T-helper 2 cell treated with Interferon-gamma antibody and Interleukin-4, amounts not matched to agents 100 ng/mL and 5 ng/mL, for 36 hours (primary cell): ENCODE measurements at regions not wholly inside any gene's neighbourhood (a gene's known extent, or its start where the extent isn't known, plus 50 kb on each side); places are given as distances from the start of the nearest gene placed in this dataset.
"Not testable (repeated sequence)": the region's sequence is repeated elsewhere in the genome, so short reads cannot be mapped to it uniquely, and the experiment has no call there.

Source experiments
- intact Hi-C: fragments of 100-400 bp; cut with micrococcal nuclease; formaldehyde crosslinking; loops from one replicate; pipeline ENCODE4 v1.15.1; 2023

DNA sequence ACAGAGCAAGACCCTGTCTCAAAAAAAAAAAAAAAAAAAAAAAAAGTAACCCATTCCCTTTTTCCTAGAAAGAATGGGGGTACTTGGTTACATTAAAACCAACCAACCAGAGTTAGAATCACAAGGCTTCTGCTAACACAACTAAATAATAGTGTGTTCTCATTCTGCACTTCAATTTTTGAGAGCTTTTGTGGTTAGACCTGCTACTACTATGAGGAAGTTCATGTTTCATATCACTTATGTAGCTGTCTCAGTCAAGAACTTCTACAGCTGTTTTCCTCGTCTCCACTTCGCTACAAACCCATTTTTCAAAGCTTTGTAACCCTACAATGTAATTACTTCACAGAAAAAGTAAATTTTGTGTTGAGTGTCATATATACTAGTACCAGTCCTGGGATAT is 58.3 kb downstream of the PDHA2 start:
- intact Hi-C loops = no loop called here

DNA sequence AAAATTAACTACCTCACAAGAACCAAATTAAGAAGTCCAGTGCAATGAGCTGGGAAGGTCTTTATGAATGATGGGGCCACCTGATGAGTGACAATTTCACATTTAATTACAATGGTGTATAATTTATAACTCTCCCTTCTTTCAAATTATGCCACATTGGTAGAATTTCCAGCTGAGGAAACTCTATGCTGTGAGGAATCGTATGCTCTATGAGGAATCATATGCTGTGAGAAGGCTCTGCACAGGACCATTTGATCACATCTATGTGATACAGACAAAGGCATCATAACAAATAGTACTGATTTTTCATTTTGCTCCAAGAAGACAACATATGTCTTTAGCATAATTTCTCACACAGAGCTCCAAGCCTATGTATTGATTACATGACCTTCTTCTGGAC is 69.3 kb downstream of the PDHA2 start:
- intact Hi-C loops = no loop called here

DNA sequence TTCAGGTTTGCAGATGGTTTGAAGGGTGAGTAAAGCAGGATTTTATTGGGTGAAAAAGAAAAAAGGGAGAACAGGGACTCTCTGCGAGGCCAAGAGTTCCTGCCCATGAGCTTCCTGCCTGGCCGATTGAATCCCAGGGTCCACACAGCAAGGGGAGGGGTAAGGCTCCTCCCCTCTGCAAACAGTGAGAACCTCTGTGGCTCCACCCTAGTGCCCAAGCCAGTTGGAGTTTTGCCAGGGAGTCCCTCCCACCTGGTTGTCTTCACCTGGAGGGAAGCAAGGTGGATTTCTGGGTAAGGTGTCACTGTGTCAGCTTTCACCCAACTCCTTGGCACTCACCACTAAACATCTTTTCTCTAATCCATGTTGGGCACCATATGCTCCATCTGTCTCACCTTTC is 70.9 kb downstream of the PDHA2 start:
- intact Hi-C loops = no loop called here

DNA sequence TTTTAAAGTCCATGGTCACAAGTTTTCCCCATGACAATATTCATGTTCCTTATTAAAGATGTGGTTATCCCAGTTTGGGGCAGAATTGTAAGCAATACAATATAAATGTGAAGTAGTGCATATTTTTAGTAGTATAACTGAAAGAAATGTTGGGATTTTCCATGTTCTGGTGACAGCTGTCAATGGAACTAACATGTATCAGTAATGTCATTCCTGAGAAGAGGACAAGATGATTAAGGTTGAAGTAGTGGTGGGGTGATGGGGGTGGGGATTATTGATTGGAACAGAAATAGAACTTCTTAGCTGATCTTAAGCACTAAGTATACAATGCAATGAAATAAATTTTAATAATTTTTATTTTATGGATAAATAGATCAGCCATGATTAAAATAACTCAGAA is 81.6 kb downstream of the PDHA2 start:
- intact Hi-C loops = no loop called here

DNA sequence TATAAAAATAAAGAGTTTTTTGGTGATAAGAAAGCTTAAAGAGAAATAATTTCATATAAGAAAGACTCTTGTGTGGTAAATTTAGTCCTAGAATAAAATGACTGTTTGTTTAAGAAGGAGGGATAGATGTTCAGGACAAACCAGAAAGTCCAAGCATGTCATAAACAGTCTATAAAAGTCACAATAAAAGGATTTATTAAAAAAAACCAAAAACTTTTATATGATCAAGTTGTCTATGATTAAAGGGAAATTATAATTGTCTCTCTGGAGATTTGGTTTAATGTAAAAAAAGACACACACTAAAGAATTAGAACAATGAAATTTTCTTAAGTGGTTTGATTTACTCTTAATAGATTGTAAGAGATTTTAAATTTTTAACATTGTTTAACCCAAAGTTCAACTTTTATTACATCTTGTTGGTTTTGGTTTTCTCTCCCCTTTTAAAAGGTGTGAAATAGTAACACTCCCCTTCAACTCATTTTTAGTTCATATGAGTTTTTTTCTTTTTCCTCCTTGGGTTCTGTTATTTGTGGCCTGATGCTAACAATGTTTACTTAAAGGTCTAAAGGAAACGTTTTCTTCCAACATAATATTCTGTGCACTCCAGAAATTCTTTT is 89.7 kb downstream of the PDHA2 start:
- intact Hi-C loops = no loop called here

DNA sequence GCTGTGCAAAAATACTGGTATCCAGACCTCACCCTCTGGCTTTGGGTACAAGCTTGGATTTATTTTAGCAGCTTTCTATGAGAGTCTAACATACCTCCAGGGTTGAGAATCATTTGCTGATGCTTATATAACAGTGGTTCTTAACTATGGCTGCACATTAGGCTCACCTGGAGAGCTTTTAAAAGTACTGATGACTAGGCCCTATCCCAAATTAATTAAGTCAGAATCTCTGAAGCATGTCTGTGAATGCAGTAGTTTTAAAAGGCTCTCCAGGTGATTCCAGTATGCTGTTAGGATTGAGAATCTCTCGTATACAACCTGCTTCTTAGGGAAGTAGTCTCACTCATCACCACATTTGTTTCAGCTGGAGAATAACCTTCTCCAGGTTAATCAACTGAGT is 99.2 kb downstream of the PDHA2 start:
- intact Hi-C loops = no loop called here

DNA sequence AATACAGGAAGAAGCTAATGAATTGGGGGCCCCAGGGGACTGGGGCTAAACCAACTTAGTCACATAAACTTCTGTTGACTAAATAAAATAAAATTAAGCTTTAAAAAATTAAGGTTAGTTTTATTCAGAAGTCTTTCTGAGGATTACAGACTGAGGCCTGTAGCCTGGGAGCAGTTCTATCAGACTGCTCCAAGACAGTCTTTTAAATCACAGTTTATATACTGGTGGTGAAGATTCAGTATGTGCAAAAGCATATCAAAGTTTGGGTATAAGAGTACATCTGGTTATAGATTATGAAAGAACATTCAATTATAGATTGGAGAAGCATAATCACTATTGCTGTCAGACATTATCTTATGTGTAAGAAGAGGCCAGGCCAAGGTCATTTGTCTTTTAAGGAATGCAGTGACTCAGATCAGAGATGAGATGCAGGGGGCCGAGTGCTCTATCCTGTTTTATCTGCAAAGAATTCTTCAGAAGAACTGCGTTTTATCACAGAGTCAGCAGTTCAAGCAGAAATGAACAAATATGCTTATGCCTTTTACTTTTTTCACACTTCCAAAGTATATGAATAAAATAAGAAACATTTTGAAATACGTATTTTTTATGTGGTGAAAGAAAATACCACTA is 109.4 kb downstream of the PDHA2 start:
- intact Hi-C loops = no loop called here

DNA sequence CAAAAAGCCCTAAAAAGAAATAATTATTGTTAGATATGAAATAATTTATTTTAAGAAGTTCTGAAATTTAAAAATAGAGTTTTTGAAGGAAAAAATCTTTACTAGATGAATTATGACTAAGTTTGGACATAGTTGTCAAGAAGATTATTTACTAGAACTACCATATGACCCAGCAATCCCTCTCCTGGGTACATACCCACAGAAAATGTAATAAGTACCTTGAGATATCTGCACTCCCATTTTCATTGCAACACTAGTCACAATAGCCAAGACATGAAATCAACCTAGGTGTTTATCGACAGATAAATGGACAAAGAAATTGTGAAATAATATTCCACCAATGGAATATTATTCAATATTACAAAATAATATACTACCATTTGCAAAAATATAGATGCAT is 109.9 kb downstream of the PDHA2 start:
- intact Hi-C loops = no loop called here

DNA sequence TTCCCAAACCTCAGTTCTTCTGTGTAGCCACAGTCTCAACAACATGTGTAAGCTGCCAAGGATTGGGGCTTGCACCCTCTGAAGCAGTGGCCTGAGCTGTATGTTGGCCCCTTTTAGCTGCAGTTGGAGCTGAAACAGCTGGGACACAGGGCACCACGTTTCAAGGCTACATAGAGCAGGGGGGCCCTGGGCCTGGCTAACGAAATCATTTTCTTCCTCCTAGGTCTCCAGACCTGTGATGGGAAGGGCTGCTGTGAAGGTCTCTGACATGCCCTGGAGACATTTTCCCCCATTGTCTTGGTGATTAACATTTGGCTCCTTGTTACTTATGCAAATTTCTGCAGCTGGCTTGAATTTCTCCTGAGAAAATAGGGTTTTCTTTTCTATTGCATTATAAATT is 112.6 kb downstream of the PDHA2 start:
- intact Hi-C loops = not testable (repeated sequence)

DNA sequence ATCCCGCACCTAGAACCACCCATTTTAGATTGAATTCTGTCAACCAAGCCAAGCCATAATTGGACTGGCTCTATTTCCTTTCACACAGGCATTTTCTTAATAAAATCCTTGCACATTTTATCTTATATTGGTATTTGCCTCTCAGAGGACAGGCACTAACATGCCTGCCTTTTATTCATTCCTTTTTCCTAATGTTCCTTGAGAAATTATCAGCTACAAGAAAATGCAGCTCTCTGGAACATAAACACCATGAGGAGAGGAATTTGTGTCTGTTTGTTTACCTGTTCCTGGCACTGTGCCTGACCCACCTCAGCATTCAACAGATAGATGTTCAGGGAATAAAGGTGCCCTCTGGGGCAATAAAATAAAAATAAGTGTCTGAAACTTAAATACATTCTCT is 116.2 kb downstream of the PDHA2 start:
- intact Hi-C loops = no loop called here

DNA sequence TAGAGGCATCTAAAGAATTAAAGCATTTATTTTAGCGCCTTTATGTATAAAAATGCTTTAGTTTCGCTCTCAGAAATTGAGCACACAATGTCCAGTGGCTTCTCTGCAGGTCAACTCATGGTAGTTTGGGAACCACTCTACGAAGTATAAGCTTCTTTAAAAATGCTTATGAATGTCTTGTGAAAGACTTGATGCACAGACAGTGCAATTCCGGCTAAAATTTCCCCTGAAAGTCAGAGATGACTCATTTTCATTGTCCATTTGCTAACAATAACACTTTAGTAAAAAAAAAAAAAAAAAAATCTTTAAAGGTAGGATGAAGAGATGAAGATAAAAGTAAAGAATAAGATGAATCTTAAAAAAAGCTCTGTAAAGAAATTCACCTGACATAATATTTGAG is 117.2 kb downstream of the PDHA2 start:
- intact Hi-C loops = no loop called here

DNA sequence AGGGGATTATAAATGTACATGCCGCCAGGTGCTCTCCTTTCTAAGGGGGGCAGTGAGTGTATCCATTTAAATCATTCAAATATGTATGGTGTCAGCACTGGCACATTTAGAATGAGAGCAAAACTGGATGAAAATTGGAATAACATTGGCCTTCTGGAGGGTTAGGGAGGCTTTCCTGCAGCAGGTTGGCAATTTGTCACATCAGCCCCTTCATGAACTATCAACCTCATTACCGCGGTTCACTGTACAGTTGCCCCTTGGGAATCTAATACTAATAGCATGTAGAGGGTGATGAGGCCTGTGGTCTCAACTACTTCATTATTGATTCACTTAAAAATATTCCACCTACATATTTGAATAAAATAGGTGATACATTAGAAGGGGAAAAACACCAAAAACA is 117.9 kb downstream of the PDHA2 start:
- intact Hi-C loops = no loop called here

DNA sequence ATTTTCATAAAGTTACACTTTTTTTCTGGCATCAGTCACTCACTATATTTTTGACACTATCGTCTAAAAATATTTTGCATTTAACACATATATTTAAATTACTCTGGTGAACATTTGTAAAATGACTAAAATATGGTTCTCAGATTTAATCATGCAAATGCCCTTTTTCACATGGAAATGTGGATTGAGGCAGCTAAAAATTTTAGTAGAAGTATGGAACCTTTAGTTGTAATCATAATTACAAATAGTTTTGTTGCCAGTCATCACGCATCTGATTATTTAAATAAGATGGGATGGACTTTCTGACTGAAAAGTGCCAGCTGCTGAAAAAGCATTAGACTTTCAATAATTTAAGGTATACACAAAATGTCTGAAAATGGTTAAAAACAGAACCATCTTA is 119.3 kb downstream of the PDHA2 start:
- intact Hi-C loops = no loop called here

DNA sequence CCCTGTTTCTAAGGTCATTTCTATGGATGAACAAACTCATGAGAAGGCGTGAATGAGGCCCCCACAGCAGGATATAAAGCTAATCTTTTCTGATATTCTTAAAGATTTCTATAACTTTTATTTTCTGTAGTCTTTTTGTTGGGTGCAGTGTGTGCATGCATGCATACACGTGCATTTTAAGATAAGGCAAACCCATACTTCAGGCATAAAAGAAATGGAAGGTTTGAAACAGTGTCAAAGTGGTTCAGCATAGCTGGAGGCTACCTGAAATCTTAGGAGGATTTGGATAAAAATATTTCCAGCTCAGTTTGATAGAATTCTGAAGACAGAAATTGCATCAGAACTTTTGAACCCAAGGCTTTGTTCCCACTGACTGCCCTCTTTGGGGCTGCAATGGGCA is 119.7 kb downstream of the PDHA2 start:
- intact Hi-C loops = no loop called here

DNA sequence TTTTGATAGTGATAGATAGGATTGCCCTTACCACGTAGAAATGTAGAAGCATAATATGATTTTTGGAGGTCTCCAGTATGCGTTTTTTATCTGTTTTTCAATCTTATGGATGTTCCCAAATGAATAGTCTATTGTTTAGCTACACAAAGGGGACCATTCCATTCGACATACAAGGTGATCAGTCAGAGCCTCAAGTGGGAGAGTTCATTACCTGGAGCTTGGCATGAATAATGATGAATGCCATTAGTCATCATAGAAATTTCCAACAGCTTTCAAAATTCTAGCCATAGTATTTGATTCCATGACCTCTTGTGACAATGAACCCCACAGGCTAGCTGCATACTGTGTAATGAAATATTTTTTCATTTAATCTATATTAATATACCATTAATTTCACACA is 123.6 kb downstream of the PDHA2 start:
- intact Hi-C loops = no loop called here

DNA sequence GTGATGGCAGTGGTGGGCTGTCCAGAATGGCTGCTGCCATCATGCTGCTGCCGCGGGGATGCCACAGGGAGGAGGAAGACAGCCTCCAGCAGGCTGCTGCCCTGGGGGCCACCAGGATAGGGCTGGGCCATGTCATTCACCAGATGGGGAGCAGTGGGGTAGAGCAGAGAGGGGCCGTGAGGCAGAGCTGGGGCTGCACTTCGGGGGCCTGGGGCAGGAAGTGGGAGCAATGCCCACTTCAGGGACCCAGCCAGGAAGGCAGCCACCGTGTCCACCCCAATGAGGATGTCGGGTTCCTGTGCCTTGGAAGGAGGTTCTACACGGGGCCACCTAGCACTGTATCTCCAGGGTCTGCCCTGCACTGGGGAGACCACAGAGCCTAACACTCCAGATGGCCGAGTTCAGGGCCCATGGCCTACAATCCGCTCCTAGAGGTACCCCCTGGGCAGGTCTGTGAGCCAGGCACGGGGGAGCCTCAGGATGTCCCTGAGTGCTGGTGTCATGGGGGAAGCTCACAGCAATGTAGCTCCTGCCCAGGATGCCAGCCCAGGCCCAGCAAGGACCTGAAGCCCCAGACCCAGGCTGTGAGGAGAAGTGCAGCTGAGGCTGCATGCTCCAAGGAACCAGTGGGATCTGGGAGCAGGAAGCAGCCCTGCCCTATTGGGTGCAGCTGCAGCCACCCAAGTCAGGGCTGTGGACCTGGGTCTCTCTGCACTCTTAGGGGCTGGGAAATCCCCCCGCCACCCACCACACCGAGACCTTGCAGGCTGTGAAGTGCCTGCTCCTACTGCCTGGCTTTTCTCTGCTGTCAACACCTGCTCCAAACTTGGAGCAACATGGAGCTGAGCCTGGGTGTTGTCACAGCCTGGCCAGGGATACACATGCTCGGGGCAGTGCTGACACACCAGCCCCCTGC is 140.3 kb downstream of the PDHA2 start:
- intact Hi-C loops = no loop called here

DNA sequence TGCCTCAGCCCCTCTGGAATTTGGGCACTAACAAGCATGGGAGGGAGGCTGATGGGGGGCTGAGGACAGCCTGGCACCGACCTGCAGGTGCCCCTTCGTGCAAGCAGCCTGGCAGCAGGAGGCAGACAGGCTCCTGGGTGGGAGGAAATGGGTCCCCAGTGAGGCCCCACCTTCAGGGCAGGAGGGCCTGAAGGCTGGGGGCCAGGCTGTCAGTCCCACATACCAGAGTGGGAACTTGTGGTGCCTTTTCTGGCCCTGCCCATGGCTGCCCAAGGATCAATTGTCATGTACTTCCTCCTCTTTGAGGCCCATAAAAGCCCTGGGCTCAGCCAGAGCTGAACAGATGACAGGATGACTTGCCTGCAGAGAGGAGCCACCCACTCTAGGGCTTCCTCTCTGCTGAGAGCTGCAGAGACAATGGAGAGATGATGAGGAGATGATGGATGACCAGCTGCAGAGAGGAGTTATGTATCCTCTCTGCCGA is 141.0 kb downstream of the PDHA2 start:
- intact Hi-C loops = no loop called here

DNA sequence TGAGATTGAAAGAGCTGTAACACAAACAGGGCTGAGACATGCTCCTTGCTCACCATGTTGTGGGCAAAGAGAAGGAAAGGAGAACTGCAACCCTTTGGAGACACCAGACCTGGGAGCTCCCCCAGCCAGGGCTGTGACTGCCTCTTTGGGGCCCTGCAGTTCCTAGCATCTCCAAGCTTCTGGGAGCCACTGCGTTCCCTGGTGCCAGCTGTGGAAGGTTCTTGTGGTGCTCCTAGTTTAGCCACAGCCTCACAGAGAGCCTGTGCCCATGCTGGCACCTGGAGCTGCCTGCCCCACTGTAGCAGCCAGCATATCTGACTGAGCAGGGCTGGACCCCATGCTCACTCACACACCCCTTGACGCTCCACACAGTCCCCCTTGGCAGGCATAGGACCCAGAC is 141.7 kb downstream of the PDHA2 start:
- intact Hi-C loops = no loop called here

DNA sequence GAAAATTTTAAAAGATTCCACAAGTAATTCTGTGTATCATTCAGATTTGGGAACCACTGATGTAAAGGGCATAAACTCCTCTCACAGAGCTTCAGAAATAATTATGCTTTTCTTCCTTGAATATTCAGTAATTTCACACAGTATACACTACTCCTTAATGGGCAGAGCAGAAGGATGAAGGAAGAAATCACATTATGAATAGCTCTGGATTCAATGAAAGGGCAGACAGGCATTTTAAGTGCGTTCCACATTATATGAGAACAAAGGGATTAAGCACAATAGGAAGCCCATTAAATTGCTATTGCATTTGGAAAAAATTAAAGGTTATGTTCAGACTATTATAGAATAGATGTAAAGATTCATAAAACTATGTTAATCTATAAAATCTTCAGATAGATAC is 142.6 kb downstream of the PDHA2 start:
- intact Hi-C loops = no loop called here

DNA sequence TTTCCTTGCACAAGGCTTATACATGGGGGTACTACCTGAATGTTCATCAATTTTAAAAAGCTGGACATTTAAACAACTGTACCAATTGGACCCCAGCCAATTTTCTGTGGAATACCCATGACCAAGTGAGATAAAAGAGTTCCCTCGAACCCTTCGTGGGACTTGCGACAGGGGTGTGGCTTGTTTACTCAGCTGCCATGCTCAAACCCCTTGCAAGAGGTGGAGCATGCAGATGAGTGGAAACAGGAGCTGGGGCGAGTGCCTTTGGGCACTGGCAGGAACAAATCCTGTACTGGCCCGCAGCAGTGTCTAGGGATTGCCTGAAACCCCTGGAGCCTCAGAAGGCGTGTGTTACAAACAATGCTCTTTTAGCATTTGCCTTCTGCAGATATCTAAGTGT is 144.2 kb downstream of the PDHA2 start:
- intact Hi-C loops = no loop called here

DNA sequence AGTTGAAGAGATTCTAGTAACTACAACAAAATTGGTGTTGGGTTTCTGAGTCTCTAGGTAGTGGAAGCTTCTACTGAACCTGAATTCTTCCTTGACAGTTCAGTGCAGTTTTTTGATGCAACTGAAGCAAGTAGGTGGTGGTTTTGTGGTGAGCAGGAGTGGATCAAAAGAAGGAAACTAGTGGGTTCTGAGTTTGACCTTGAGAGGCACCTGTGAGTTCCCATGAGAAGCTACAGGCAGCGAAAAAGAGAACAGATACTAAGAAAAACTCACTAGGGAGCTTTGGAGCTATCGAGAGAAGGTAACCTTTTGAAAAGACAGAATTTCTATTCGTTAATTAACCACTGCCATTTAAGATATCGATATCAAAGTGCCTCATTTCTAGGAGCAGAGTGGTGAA is 145.2 kb downstream of the PDHA2 start:
- intact Hi-C loops = no loop called here

DNA sequence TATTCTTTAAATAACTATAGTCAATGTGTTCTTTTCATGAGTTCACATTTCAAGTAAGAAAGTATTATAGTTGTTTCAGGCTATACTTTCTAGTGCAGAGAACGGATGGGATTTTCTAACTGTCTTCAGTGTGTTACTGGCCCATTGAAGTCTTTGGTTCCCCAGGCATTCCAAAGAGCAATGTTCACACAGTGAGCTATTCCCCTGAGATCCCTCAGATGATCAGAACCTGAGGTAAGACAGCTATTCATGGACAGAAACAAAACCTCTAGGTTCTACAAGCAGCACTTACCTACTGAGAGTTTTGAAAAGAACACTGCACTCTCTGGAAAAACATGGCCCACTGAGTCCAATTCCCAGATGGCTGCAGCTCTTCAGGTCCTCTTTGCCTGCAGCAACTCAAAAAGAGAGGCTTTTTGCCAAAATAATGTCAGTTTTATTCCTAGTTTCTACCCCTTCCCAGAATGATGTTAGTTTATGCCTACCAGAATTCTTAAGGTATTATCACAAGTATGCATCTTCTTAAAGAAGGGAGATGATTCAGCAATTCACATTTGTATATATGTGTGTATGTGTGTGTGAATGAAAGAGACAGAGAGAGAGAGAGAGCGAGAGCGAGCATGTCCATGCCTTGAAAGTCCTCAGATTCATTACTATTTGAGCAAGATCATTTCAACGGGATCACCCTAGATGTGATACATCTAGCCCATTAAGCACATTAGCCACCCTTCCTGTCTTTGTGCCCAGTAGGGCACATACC is 146.1 kb downstream of the PDHA2 start:
- intact Hi-C loops = no loop called here
